NCI-H345 treated with DMSO at 0.1 percent for 48 hours (cell line): ENCODE measurements at regions not wholly inside any gene's neighbourhood (a gene's known extent, or its start where the extent isn't known, plus 50 kb on each side); places are given as distances from the start of the nearest gene placed in this dataset.
A peak's percentile ranks its signal among the peaks of the same experiment; 100 is the strongest.
"Not testable (repeated sequence)": the region's sequence is repeated elsewhere in the genome, so short reads cannot be mapped to it uniquely, and the experiment has no call there.

Experiments
- DNase-seq: peaks from one replicate; lab custom pipeline; 2025; ENCODE audit not compliant: unreplicated experiment; lab: John Stamatoyannopoulos, UW

DNA sequence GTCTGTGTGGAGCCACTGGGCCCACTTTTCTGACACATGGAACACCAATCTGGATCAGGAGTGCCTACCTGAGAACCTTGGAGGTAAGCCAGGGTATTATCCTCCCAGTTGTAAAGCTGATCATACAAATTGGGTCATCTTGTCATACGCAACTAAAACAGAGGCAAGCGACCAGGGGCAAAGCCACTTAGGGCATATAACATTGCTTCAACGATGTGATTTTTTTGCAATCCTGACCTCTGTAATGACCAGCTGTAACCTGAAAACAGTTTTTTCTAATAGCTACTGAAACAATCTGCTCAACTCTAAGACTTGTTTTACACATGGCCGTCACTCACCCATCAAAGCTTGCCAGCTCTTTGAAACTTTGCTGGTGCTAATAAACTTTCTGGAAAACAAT is 261.5 kb upstream of the AGTR2 start:
- no peak for DNase-seq

DNA sequence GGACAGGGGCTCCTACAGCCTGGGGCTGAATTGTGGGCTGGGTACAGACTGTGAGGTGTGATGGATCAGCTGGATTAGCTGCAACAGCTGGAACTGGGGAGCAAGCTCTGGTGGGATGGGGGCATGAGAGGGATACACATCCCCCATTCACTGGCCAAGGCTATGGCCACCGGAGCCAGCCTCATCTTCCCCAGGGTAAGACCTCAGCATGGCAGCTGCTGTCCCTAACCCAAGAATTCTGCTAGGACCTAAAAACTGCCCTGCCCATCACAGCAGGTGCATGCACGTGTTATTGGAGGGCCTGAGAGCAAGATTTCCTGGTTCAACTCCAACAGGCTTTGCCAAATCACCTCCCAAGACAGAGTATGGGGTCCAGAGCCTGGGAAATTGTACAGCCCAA is 258.6 kb upstream of the AGTR2 start:
- DNase-seq: no peak

DNA sequence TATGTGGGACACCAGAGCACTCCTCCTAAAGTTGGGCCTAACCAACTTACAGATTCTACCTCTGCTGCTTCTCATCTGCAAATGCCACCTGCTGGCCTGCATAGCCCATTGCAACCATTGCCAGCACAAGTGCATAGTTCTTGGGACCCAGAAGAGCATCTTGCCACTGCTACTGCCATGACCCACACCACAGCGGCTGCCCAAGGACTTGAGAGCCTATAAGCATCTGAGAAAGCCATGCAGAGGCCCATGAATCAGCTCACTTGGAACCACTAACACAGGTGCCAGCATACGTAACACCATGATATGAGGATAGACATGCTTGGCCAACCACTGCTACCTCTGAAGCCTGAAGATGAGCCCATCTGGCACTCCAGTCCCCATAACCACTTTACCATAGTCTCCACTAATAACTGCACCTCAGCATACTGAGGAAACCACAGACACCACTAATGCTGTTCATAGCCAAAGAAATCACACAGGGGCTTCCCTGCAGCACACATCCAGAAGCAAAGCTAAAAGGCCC is 258.1 kb upstream of the AGTR2 start:
- DNase-seq: no peak

DNA sequence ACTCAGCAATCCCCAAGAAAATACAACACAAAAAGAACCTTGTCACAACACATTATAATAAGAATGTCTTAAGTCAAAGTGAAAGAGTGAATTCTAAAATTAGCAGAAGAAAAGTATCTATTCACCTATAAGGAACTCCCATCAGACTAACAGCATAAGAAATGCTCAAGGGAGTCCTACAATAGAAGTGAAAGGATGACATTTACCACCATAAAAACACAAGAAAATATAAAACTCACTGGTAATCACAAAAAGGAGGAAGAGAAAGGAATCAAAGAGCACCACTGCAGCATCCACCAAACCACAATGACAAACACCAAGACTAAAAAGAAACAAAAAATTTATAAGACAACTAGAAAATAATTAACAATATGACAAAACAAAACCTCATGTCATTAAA is 257.0 kb upstream of the AGTR2 start:
- no peak for DNase-seq

DNA sequence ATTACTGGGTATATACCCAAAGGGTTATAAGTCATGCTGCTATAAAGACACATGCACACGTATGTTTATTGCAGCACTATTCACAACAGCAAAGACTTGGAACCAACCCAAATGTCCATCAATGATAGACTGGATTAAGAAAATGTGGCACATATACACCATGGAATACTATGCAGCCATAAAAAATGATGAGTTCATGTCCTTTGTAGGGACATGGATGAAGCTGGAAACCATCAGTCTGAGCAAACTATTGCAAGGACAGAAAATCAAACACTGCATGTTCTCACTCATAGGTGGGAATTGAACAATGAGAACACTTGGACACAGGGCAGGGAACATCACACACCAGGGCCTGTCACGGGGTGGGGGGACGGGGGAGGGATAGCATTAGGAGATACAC is 254.9 kb upstream of the AGTR2 start:
- DNase-seq: not testable (repeated sequence)

DNA sequence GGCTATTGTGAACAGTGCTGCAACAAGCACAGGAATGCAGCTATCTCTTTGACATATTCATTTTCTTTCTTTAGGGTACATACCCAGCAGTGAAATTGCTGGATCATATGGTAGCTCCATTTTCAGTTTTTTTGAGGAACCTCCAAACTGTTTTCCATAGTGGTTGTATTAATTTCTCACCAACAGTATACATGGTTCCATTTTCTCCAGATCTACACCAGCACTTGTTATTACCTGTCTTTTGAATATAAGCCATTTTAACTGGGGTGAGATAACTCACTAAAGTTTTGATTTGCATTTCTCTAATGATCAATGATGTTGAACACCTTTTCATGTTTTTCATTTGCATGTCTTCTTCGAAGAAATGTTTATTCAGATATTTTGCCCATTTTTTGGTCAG is 241.1 kb upstream of the AGTR2 start:
- no peak for DNase-seq

DNA sequence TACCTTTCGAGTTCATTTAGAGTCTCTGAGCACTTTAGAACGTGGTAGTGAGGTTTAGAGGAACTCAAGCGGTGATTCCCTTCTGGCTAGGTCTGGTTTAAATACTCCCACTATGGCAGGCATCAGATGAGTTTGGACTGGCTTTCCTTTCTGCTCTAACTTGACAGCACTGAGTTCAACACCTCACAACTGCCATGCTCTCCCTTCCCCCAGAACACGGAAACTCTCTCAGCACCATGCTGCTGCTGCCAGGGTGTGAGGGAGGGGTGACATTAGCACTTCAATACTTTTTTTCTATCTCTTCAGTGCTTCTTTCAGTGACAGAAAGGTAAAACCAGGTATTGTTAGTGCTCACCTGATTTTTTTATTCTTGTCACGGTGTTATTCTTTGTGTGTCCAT is 234.5 kb upstream of the AGTR2 start:
- DNase-seq: no peak

DNA sequence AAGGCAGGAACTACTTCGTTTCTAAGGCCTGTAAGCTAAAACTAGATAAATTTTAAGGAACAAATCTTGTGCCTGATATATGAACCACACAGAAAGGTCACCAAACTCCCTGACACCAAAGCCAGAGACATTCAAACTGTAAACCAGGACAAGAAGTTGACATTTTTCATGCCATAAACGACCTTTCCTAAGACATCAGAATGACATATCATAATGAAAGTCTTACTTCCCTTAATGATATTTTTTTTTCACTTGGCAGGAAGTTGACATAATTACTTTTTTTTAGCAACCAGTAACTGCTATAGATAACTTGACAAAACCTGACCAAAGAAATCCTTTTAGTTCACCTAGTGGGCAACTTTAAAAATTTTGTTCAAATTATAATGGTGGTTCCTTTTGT is 231.5 kb upstream of the AGTR2 start:
- no peak for DNase-seq

DNA sequence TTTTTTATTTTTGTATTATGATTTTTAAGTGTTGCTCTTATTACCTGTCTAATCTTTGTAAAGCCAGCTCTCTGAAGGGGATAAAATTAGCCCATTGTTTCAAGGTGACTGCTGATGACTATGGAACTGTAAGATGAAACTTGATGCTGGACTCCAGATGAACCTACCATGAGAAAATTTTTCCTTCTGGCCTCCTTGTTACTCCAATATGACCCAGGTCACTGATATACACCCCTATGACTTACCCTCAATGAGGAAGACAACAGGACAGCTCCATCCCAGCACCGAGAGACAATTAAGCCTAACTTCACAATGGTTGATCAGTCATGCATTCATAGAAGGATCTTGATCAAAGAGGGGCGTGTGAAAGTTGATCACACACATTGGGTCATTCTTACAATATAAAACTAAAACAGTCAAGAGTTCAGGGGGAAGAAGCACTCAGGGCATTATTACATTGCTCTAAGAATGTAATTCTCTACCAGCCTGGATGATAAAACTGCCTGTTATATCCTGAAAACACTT is 230.8 kb upstream of the AGTR2 start:
- no peak for DNase-seq

DNA sequence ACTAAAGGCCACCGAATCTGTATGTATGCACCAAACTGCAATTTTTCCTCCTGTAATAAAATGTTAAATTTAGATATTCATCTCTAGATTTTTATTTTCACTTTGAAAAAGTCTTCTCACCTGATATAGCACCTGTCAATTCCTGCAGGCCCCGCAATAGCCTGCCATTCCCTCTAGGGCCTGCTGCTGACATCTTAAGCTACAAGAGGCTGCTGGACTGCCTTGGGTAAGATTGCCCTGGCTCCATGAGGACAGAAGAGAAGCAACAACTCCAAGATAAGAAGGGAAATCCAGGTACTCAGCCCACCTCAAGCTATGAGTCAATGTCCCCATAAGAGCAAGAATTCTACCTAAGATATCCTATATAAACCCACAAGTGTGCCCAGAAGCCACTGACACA is 230.2 kb upstream of the AGTR2 start:
- no peak for DNase-seq

DNA sequence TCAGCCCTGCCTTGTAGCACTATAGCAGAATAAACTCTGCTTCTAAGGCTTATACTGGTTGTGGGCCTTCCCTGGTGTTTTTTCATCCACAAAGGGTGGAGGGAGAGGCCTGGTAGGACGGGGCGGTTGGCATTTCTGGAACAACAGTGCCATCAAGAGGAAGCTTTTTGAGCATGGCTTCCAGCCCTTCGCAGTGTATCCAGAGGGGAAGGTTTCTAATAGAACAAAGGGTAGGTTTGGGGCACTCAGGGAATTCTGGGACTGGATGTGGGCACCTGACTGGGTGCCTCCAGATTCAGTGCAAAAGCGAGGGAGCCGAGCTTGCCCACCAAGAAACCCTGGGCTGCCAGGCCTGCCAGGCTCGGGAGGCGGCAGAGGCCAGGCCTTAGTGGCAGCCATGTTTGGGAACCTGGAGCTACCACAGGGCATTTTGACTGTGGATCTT is 229.6 kb upstream of the AGTR2 start:
- DNase-seq: peak; percentile 5

DNA sequence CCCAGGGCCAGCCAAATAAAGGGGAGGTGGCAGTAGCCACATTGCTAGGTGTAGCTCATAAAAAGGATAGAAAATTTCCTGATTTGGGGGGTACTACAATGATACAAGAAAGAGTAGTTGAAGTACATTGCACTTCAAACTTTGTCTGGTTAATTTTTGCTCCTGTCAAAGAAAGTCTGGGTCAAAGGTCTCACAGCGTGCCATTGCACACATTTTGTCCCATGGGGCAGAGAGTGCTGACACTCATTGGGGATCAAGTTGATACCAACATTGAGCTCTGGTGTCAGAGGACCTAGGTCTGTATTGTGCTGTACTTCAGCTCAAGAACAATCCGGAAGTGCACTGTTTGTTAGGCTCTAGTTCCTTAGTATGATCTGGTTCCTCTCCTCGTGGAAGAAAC is 229.2 kb upstream of the AGTR2 start:
- DNase-seq: no peak

DNA sequence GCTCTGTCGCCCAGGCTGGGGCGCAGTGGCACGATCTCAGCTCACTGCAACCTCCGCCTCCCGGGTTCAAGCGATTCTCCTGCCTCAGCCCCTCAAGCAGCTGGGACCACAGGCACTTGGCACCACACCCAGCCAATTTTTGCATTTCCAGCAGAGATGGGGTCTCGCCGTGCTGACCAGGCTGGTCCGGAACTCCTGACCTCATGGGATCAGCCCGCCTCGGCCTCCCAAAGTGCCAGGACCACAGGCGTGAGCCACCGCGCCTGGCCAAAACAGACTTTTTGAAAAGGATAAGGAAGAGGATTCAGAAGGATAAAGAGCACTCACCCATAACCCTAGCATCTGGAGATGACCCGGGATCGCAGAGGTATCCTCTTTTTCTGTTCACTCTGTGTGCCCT is 224.5 kb upstream of the AGTR2 start:
- no peak for DNase-seq

DNA sequence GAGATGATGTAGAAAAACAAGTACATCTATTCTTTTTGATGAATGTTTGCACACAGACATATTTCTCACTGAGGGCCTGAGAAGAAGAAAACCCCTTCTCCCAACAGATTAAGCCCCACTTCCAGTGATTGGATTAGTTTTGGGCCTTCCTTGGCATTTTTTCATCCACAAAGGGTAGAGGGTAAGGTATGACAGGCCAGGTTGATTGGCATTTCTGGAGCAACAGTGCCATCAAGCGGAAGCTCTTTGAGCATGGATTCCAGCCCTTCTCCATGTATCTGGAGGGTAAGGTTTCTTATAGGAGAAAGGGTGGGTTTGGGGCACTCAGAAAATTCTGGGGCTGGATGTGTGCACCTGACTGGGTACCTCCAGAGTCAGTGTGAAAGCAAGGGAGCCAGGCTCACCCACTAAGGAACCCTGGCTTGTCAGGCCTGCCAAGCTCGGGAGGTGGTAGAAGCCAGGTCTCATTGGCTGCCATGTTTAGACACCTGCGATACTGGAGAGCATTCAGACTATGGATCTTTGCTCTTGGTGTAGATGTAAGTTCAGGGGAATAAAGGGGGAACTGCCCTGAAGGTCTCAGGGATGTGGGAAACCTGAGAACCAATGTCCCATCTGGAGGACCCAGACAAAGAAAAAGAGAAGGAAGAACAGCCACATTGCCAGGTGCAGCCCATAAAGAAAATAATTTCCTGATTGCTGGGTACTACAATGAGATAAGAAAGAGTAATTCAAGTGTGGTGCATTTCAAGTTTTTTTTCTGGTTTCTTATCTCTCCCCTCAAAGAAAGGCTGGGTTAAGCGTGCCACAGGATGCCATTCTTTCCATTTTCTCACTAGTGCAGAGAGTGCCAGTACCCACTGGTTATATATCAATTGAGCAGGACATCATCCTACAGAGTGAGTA is 222.3 kb upstream of the AGTR2 start:
- DNase-seq: no peak

DNA sequence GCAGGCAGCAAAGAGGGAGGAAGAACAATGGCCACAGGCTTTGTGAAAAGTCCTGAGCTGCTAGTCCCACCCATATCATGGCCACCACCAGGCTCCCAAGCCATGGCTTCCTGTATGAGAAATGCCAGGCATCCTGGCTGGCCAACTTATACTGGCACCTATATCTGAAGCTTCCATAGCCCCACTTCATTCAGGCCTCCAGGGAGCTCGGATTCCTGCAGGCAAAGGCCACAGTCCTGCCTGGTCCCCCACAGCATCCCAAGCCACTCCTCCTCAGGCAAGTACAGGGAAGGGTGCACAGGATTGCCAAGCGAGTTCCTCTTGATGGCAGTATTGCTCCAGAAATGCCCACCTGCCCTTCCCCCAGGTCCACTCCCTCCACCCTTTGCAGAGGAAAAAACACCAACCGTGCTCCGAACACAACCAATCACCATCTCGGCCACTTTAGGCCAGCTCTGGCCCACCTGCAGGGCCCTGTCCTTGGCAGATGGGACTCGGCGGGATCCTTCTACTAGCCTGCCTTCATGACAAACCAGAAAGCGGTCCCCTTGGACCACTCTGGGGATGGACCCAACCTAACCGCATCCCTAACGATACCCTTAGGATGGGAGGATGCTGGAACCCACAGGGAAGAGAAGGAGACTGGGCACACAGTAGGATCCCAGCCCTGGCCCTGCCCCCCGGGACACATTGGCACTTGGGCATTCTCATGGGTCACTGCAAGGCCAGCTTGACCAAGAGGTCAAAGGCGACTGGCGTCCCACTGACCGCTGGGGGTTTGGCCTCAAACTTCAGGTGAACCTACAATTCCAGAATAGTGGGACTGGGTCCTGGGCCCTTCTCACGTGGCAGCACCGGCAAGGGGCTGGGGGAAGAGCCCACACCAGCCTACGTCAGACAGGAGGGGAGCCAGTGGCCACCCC is 220.4 kb upstream of the AGTR2 start:
- DNase-seq: no peak

DNA sequence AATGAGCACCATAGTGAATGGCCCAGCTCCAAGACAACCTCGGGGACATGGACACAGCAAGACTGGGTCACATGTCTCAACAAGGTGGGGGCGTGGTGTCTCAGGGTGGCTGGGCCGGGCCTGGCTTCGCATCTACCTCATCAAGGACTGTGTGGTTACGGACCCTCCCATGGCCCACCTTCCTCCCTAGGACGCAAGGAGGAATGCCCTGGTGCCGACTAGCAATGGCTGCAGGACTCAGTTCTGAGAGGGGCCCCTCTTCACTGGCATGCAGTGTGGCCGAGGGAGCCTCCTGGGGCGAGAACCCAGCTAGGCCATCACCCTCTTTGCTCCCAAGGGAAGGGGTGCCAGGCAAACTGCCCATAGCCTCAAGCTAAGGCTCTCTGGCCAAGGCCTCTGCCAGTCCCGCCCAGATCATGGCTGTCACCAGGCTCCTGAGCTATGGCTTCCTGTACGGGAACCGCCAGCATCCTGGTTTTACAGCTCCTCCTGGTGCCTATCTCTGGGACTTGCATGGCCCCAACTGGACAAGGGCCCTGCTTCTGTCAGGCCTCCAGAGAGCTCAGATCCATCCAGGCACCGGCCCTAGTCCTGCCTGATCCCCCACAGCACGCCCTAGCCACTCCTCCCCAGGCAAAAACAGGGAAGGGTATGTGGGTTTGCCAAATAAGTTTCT is 218.0 kb upstream of the AGTR2 start:
- no peak for DNase-seq

DNA sequence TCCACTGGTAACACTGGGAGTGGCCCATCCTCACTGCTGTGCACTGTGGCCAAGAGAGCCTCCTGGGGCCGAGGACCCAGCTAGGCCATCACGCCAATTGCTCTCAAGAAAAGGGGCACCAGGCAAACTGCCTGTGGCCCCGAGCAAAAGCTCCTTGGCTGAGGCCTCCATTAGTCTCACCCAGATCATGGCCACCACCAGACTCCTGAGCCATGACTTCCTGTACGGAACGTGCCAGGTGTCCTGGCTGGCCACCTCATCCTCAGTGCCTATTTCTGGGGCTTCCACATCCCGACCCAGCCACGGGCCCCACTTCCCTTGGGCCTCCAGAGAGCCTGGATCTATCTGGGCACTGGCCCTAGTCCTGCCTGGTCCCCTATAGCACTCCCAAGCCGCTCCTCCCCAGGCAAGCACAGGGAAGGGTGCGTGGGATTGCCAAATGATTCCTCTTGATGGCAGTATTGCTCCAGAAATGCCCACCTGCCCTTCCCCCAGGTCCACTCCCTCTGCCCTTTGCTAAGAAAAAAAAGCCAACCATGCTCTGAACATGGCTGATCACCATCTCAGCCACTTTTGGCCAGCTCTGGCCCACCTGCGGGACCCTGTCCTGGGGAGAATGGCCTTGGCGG is 212.6 kb upstream of the AGTR2 start:
- DNase-seq: no peak

DNA sequence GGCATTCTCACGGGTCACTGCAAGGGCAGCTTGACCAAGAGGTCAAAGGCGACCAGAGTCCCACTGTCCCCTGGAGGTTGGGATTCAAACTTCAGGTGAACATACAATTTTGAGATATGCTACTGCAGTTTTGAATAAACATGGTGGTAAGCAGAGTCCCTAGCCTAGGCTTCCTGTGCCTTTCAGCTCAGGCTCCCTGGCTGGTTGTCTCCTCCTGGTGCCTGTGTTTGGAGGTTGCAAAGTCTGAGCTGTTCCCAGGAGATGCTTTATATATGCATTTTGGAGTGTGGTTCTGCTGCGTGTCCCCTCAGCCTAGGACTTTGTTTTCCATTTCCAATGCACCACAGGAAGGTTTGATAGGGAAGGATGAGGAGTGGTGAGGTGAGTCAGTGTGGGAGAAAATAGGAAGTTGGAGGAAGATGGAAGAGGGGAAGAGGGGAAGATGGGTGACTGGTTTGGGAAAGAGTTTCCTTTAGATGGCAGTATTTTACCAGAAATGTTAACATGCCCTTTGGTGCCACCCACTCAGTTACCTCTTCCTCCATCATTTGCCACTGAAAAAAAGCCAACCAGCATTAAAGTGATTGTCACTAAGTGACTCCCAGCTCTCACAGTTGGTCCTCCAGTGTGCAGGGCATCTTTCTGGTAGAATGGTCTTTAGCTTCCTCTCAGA is 211.7 kb upstream of the AGTR2 start:
- DNase-seq: no peak

DNA sequence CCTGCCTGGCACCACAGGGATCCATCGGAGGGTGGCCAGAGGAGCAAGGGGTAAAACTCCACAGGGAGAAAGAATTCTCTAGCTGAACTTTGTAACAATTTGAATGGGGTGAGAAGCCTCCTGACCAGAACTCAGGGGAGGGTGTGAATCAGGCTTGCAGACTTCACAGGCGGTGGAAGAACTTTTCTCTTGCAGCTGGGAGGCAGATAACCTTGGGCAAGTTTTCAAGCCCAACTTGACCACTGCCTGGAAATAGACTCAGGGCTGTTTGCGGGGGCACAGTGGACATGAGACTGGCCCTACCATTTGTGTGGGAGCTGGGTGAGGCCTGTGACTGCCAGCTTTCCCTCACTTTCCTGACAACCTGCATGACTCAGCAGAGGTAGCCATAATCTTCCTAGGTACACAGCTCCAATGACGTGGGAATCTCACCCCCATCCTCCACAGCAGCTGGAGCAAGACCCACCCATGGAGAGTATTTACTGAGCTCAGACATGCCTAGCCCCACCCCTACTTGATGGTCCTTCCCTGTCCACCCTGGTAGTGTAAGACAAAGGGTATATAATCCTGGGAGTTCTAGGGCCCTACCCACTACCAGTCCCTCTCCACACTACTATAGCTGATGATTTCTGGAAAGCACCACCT is 210.0 kb upstream of the AGTR2 start:
- DNase-seq: peak; percentile 24
